ENCODE measurements at regions not wholly inside any gene's neighbourhood (a gene's known extent, or its start where the extent isn't known, plus 50 kb on each side); places are given as distances from the start of the nearest gene placed in this dataset.

- no peaks in the 10 kb centered on the region for H3K27me3 ChIP-seq (ENCODE audit: control insufficient read depth, extremely low read depth, insufficient read depth, low read length)
- no peak overlapping the region for H3K4me2 ChIP-seq (ENCODE audit: control insufficient read depth, extremely low read depth, insufficient read depth, low read depth, low read length)
- no peaks in the 10 kb centered on the region for H3K79me2 ChIP-seq (ENCODE audit: control insufficient read depth, insufficient read depth, low read length)
- H3K9me3 ChIP-seq (ENCODE audit: control insufficient read depth, low read depth, low read length), result no peaks in the 10 kb centered on the region
- no peaks in the 10 kb centered on the region for H3K36me3 ChIP-seq (ENCODE audit: control insufficient read depth in 2 of 2, extremely low read depth in 1 of 2, insufficient read depth in 2 of 2, low read length in 2 of 2)
- DNase-seq (ENCODE audit: low read depth, low spot score), result no peak
- no peaks in the 10 kb centered on the region for H3K9me1 ChIP-seq (ENCODE audit: control insufficient read depth, extremely low read depth, insufficient read depth, low read length)
- no peak overlapping the region for H2AFZ ChIP-seq (ENCODE audit: control insufficient read depth, low read length)
- no peak for FAIRE-seq
- no peaks in the 10 kb centered on the region for H4K20me1 ChIP-seq (ENCODE audit: control insufficient read depth, extremely low read depth, insufficient read depth, low read length)
- H3K9ac ChIP-seq (ENCODE audit: control insufficient read depth, extremely low read depth, insufficient read depth, low read length), result no peak overlapping the region
- no peak overlapping the region for H3K27ac ChIP-seq (ENCODE audit: control insufficient read depth, insufficient read depth, low read length)
- H3K4me1 ChIP-seq (ENCODE audit: control insufficient read depth, extremely low read depth, insufficient read depth, low read length), result no peaks in the 10 kb centered on the region
- H3K4me3 ChIP-seq (ENCODE audit: control insufficient read depth in 2 of 3, extremely low read depth in 1 of 3, insufficient read depth in 2 of 3, low read depth in 1 of 3, low read length in 3 of 3), result no peak overlapping the region
- dilution Hi-C loops (cut with MboI; ENCODE audit: extremely low pct_ligation_motif_present, low sequenced_read_pairs), result no loop called here
- TF ChIP-seq EZH2 (IDR thresholded peaks at IDR 0.05; ENCODE audit: low read length), result no peak
- TF ChIP-seq, protein P1, sequence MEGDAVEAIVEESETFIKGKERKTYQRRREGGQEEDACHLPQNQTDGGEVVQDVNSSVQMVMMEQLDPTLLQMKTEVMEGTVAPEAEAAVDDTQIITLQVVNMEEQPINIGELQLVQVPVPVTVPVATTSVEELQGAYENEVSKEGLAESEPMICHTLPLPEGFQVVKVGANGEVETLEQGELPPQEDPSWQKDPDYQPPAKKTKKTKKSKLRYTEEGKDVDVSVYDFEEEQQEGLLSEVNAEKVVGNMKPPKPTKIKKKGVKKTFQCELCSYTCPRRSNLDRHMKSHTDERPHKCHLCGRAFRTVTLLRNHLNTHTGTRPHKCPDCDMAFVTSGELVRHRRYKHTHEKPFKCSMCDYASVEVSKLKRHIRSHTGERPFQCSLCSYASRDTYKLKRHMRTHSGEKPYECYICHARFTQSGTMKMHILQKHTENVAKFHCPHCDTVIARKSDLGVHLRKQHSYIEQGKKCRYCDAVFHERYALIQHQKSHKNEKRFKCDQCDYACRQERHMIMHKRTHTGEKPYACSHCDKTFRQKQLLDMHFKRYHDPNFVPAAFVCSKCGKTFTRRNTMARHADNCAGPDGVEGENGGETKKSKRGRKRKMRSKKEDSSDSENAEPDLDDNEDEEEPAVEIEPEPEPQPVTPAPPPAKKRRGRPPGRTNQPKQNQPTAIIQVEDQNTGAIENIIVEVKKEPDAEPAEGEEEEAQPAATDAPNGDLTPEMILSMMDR (optimal IDR thresholded peaks at IDR 0.05 in 1 of 3, IDR thresholded peaks at IDR 0.05 in 1 of 3, conservative IDR thresholded peaks at IDR 0.05 in 1 of 3; ENCODE audit: extremely low read depth in 1 of 3, insufficient read depth in 2 of 3, low read length in 3 of 3), result no peak
Measured at GRCh38 chr10:105774881-105775280, 1133.8 kb downstream of the SORCS3 start.

DNA sequence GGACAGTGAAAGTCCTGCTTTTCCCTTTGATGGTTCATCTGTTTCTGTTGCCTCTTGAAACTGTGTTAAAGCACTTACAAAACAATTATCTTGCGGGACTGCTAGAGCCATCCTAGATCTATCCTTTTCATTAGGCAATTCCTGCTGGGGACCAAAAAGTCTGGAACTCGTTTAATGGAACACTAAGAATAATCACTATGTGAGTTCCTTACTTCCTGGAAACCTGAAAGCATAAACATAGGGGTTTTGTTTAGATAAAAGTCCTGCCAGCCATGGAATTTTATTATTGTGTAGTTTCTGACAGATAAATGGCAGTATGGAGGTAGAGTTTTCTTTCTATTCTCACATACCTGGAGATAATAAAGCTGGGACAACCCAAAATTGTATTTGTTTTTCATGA is 1133.3 kb downstream of the SORCS3 start:
- H2AFZ ChIP-seq (ENCODE audit: control insufficient read depth, low read length), result no peak overlapping the region
- no peaks in the 10 kb centered on the region for H3K79me2 ChIP-seq (ENCODE audit: control insufficient read depth, insufficient read depth, low read length)
- DNase-seq (ENCODE audit: low read depth, low spot score) (no peak), FAIRE-seq (no peak)
- no peaks in the 10 kb centered on the region for H3K9me1 ChIP-seq (ENCODE audit: control insufficient read depth, extremely low read depth, insufficient read depth, low read length)
- H3K4me2 ChIP-seq (ENCODE audit: control insufficient read depth, extremely low read depth, insufficient read depth, low read depth, low read length), result no peak overlapping the region
- no peak overlapping the region for H3K4me3 ChIP-seq (ENCODE audit: control insufficient read depth in 2 of 3, extremely low read depth in 1 of 3, insufficient read depth in 2 of 3, low read depth in 1 of 3, low read length in 3 of 3)
- no peak overlapping the region for H3K9ac ChIP-seq (ENCODE audit: control insufficient read depth, extremely low read depth, insufficient read depth, low read length)
- no peaks in the 10 kb centered on the region for H3K9me3 ChIP-seq (ENCODE audit: control insufficient read depth, low read depth, low read length)
- H3K36me3 ChIP-seq (ENCODE audit: control insufficient read depth in 2 of 2, extremely low read depth in 1 of 2, insufficient read depth in 2 of 2, low read length in 2 of 2), result no peaks in the 10 kb centered on the region
- H4K20me1 ChIP-seq (ENCODE audit: control insufficient read depth, extremely low read depth, insufficient read depth, low read length), result no peaks in the 10 kb centered on the region
- dilution Hi-C loops (cut with MboI; ENCODE audit: extremely low pct_ligation_motif_present, low sequenced_read_pairs), result no loop called here
- H3K4me1 ChIP-seq (ENCODE audit: control insufficient read depth, extremely low read depth, insufficient read depth, low read length), result no peaks in the 10 kb centered on the region
- H3K27me3 ChIP-seq (ENCODE audit: control insufficient read depth, extremely low read depth, insufficient read depth, low read length), result no peaks in the 10 kb centered on the region
- no peak overlapping the region for H3K27ac ChIP-seq (ENCODE audit: control insufficient read depth, insufficient read depth, low read length)
- TF ChIP-seq, protein P1 (optimal IDR thresholded peaks at IDR 0.05 in 1 of 3, IDR thresholded peaks at IDR 0.05 in 1 of 3, conservative IDR thresholded peaks at IDR 0.05 in 1 of 3; ENCODE audit: extremely low read depth in 1 of 3, insufficient read depth in 2 of 3, low read length in 3 of 3), result no peak
- no peak for TF ChIP-seq EZH2 (IDR thresholded peaks at IDR 0.05; ENCODE audit: low read length)

All from keratinocyte (primary cell).